ENCODE measurements at regions not wholly inside any gene's neighbourhood (a gene's known extent, or its start where the extent isn't known, plus 50 kb on each side); places are given as distances from the start of the nearest gene placed in this dataset.
"Not testable (repeated sequence)": the region's sequence is repeated elsewhere in the genome, so short reads cannot be mapped to it uniquely, and the experiment has no call there.

- H3K27ac ChIP-seq: no peak overlapping the region
- TF ChIP-seq, protein P1, sequence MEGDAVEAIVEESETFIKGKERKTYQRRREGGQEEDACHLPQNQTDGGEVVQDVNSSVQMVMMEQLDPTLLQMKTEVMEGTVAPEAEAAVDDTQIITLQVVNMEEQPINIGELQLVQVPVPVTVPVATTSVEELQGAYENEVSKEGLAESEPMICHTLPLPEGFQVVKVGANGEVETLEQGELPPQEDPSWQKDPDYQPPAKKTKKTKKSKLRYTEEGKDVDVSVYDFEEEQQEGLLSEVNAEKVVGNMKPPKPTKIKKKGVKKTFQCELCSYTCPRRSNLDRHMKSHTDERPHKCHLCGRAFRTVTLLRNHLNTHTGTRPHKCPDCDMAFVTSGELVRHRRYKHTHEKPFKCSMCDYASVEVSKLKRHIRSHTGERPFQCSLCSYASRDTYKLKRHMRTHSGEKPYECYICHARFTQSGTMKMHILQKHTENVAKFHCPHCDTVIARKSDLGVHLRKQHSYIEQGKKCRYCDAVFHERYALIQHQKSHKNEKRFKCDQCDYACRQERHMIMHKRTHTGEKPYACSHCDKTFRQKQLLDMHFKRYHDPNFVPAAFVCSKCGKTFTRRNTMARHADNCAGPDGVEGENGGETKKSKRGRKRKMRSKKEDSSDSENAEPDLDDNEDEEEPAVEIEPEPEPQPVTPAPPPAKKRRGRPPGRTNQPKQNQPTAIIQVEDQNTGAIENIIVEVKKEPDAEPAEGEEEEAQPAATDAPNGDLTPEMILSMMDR (conservative IDR thresholded peaks at IDR 0.05): peak; percentile 73
These were observed 76.9 kb upstream of the PSMA6 start for GRCh38 chr14:35215110-35215813.

- not testable (repeated sequence) for H3K27ac ChIP-seq
These were observed 74.0 kb upstream of the PSMA6 start for GRCh38 chr14:35218176-35218575.

DNA sequence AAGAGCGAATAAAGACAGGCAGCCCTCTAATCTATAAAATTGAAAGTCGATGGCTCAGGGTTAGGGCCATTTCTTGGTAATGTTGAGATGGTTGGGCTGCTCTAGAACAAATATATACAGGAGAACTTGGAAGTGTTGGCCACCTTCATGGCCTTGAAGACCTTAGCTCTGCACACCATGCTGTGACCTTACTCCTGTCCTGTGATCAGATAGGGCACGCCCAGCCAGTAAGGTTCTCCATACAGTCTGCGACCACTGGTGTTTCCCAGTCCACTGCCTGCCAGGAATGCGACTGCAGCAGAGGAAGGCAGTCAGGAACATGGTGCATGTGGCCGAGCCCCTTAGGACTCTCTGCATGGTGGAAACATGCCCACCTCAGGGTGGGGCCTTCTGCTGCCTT lies 73.2 kb upstream of the PSMA6 start:
- TF ChIP-seq, protein P1 (conservative IDR thresholded peaks at IDR 0.05): no peak

DNA sequence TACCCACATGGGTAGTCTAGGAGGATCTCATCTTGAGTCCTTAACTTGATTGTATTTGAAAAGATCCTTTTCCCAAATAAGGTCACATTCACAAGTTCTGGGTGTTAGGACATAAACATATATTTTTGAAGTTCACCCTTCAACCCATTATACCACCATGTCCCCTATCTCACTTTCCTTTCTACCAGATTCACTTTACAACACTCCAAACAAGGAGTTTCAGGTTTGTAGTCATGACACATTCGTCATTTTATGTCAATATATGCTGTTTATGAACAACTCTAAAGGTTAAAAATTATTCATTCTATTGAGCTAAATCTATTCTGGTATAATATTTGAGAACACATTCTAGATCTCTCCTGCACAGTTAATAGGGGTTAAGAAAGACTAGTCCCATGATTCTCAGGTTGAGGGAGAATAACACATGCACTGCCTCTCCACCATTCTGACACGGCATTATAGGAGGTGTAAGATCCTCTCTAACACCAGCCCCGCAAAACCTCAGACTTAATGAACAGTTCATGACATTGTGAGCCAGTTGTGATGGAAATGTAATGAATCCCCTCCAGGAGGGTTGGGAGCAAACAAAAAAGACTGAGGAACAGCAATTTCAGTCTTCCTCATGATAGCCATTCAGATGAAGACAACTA lies 72.0 kb upstream of the PSMA6 start:
- TF ChIP-seq, protein P1 (conservative IDR thresholded peaks at IDR 0.05): no peak
- H3K27ac ChIP-seq: no peak overlapping the region

More for the DNA sequence above, 73.2 kb upstream of the PSMA6 start:
- H3K27ac ChIP-seq: no peak overlapping the region

- TF ChIP-seq, protein P1 (conservative IDR thresholded peaks at IDR 0.05): no peak
- no peak overlapping the region for H3K27ac ChIP-seq
These were observed 71.3 kb upstream of the PSMA6 start for GRCh38 chr14:35220920-35221319.

- H3K27ac ChIP-seq: no peak overlapping the region
- TF ChIP-seq, protein P1 (conservative IDR thresholded peaks at IDR 0.05): no peak
These were observed 70.7 kb upstream of the PSMA6 start for GRCh38 chr14:35221462-35221861.

GRCh38 chr14:35222324-35222723 lies 69.9 kb upstream of the PSMA6 start:
- H3K27ac ChIP-seq: no peak overlapping the region
- TF ChIP-seq, protein P1 (conservative IDR thresholded peaks at IDR 0.05): no peak

- TF ChIP-seq, protein P1 (conservative IDR thresholded peaks at IDR 0.05): no peak
- no peak overlapping the region for H3K27ac ChIP-seq
These were observed 69.2 kb upstream of the PSMA6 start for GRCh38 chr14:35222872-35223466.

All from VCaP (cell line).